ENCODE measurements at regions not wholly inside any gene's neighbourhood (a gene's known extent, or its start where the extent isn't known, plus 50 kb on each side); places are given as distances from the start of the nearest gene placed in this dataset.

DNA sequence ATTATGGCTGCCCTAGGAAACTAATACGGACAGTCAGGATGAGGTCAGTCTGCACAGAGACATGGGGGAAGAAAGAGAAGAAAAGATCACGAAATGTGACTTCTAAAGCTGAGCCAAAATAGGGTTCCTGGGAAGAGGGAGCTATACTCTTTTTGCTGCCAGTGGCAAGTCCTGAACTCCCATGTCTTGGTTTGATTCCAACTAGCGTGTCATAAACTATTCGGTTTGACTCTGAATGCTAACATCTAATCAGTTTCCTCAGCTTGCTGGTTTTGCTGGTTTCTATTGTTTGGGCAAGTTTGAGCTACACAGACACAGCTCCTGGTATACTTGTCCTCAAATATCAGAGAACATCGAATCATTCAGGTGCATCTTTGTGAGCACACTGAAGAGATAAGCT is 80.5 kb upstream of the CYP1B1 start:
- TF ChIP-seq, protein P1, sequence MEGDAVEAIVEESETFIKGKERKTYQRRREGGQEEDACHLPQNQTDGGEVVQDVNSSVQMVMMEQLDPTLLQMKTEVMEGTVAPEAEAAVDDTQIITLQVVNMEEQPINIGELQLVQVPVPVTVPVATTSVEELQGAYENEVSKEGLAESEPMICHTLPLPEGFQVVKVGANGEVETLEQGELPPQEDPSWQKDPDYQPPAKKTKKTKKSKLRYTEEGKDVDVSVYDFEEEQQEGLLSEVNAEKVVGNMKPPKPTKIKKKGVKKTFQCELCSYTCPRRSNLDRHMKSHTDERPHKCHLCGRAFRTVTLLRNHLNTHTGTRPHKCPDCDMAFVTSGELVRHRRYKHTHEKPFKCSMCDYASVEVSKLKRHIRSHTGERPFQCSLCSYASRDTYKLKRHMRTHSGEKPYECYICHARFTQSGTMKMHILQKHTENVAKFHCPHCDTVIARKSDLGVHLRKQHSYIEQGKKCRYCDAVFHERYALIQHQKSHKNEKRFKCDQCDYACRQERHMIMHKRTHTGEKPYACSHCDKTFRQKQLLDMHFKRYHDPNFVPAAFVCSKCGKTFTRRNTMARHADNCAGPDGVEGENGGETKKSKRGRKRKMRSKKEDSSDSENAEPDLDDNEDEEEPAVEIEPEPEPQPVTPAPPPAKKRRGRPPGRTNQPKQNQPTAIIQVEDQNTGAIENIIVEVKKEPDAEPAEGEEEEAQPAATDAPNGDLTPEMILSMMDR (IDR thresholded peaks at IDR 0.05): no peak
- no peak for TF ChIP-seq POLR2AphosphoS5 (IDR thresholded peaks at IDR 0.05)
- no peak for TF ChIP-seq POLR2A (IDR thresholded peaks at IDR 0.05)
